Aorta (tissue), 5 donors: ENCODE measurements at regions not wholly inside any gene's neighbourhood (a gene's known extent, or its start where the extent isn't known, plus 50 kb on each side); places are given as distances from the start of the nearest gene placed in this dataset.

Experiments used
- ATAC-seq: fragments of 200-7000 bp; cut with Tn5 transposase; one replicate; pipeline ENCODE4 v1.9.1; 2022; ENCODE audit warnings: moderate library complexity; ENCODE audit not compliant: low FRiP score
- DNase-seq, 2 donors: peaks; one replicate each; pipeline ENCODE4 v3.0.0-alpha.2; 2020
- H3K27ac ChIP-seq, 2 donors: one replicate each; pipeline ENCODE4 v1.5.1; 2013; ENCODE audit warnings: low read length in 2 of 2, mild to moderate bottlenecking in 2 of 2, moderate library complexity in 2 of 2, control low read depth in 1 of 2, inconsistent platforms in 1 of 2, low read depth in 1 of 2
- H3K27me3 ChIP-seq, 2 donors: one replicate each; pipeline ENCODE4 v1.6.1; 2013; ENCODE audit warnings: control low read depth in 1 of 2, low read length in 1 of 2, mild to moderate bottlenecking in 1 of 2, moderate library complexity in 1 of 2; ENCODE audit not compliant: insufficient read depth in 2 of 2, control insufficient read depth in 1 of 2
- H3K36me3 ChIP-seq, 2 donors: one replicate each; pipeline ENCODE4 v1.6.1; 2013; ENCODE audit warnings: control low read depth in 1 of 2, low read length in 1 of 2, mild to moderate bottlenecking in 1 of 2; ENCODE audit not compliant: insufficient read depth in 2 of 2, control insufficient read depth in 1 of 2
- H3K4me1 ChIP-seq, 2 donors: one replicate each; pipeline ENCODE4 v1.6.1; 2013; ENCODE audit warnings: low read length in 2 of 2, control low read depth in 1 of 2, mild to moderate bottlenecking in 1 of 2, moderate library complexity in 1 of 2; ENCODE audit not compliant: insufficient read depth in 2 of 2, control insufficient read depth in 1 of 2
- H3K4me3 ChIP-seq, 2 donors: one replicate each; pipeline ENCODE4 v1.5.1; 2013; ENCODE audit warnings: low read length in 2 of 2, control low read depth in 1 of 2, mild to moderate bottlenecking in 1 of 2
- H3K9me3 ChIP-seq: one replicate; pipeline ENCODE4 v1.6.1; 2013; ENCODE audit warnings: mild to moderate bottlenecking, low read length; ENCODE audit not compliant: control insufficient read depth
- WGBS, 2 donors: extraction: QIAGEN DNeasy Blood & Tissue Kit; methylation state at CpG; one replicate each; pipeline ENCODE4 v1.1.7; 2013; 5-methylcytosine and 5-hydroxymethylcytosine counted together
- intact Hi-C, 2 donors: fragments of 100-400 bp; cut with DNase I; formaldehyde crosslinking; loops; one replicate each; pipeline versions ENCODE4 v1.14.2 to v1.15.0; 2022
- donor health status: healthy with polysubstance abuse.
- donor health status: Bipolar disorder and iron deficiency.
- donor health status: DM: no; HTN: no; CAD: no.
- donor health status: DM: no; HTN: no; CAD: no.
- donor health status: DM: yes; HTN: yes; CAD: no.

GRCh38 chr7:51521054-51521453, 204.4 kb upstream of the COBL start:
- Histone ChIP-seq H3K9me3 (no peaks in the 10 kb centered on the region), H3K4me3 (no peak overlapping the region), H3K4me1 (no peaks in the 10 kb centered on the region), H3K27me3 (no peaks in the 10 kb centered on the region), H3K36me3 (no peaks in the 10 kb centered on the region), H3K27ac (no peak overlapping the region)
- WGBS, 2 donors, result 43 to 45% methylated on average over 6 of the region's 6 CpGs
- DNase-seq (no peak), ATAC-seq (no peak)
- intact Hi-C loops, result no loop called here

DNA sequence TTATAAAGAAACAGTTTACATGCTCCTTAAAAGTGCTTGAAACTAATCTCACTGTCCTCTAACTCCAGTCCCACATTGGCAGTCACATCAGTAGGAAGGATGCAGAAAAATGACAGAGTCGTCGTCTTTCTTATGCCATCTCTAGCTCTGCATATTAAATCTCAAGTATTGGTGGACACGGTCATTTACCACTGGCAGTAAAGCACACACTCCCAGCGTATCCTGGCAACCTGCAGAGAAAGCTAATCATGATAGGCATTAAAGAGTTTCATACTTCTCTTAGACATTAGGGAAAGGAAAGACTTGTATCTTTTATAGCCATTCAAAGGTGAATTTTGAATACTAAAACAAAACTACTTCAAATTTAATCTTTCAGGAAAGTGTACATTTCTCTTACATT, 202.0 kb upstream of the COBL start:
- H3K36me3 ChIP-seq, result no peaks in the 10 kb centered on the region
- intact Hi-C loops, result no loop called here
- no peak overlapping the region for H3K4me3 ChIP-seq
- no peak for ATAC-seq
- DNase-seq, result no peak
- 79 to 84% methylated on average over 4 of the region's 4 CpGs for WGBS, 2 donors
- H3K27me3 ChIP-seq, result no peaks in the 10 kb centered on the region
- no peak overlapping the region for H3K27ac ChIP-seq
- no peaks in the 10 kb centered on the region for H3K9me3 ChIP-seq
- no peaks in the 10 kb centered on the region for H3K4me1 ChIP-seq

DNA sequence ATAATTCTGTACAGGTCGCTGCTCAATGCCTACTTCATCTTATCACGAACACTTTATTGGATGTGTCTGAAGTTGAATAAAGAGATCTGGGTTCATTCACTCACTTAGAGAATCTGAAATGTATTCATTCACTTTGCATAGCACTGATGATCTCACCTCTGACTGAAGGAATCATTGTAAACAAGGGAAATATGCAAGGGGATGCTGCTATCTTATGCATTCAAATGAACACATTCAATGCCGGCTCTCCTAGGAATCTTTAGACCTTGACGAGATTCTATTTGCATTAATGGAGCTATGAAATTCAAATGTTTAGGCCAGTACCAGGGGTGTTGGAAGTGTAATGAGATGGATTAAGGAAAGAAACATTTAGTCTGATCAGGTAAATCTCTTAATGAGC, 200.6 kb upstream of the COBL start:
- intact Hi-C loops, result no loop called here
- no peak for DNase-seq
- no peaks in the 10 kb centered on the region for H3K4me1 ChIP-seq
- H3K27ac ChIP-seq, result no peak overlapping the region
- ATAC-seq, result no peak
- no peaks in the 10 kb centered on the region for H3K9me3 ChIP-seq
- WGBS, 2 donors, result 71 to 75% methylated on average over 4 of the region's 4 CpGs
- no peaks in the 10 kb centered on the region for H3K36me3 ChIP-seq
- H3K27me3 ChIP-seq, result no peaks in the 10 kb centered on the region
- H3K4me3 ChIP-seq, result no peak overlapping the region

GRCh38 chr7:51501620-51502019, 185.0 kb upstream of the COBL start:
- Histone ChIP-seq H3K27ac (no peak overlapping the region), H3K27me3 (peaks cover 0 to 3% of the 10 kb centered on the region in 2 donors), H3K9me3 (peaks cover 2% of the 10 kb centered on the region), H3K4me3 (no peak overlapping the region), H3K4me1 (no peaks in the 10 kb centered on the region), H3K36me3 (no peaks in the 10 kb centered on the region)
- no peak for DNase-seq
- intact Hi-C loops, result no loop called here
- WGBS, 2 donors, result 63 to 66% methylated on average over 5 of the region's 5 CpGs
- no peak for ATAC-seq

GRCh38 chr7:51482976-51483375, 166.4 kb upstream of the COBL start:
- Histone ChIP-seq H3K27me3 (no peaks in the 10 kb centered on the region), H3K4me1 (no peaks in the 10 kb centered on the region), H3K4me3 (no peak overlapping the region), H3K36me3 (no peaks in the 10 kb centered on the region), H3K9me3 (no peaks in the 10 kb centered on the region), H3K27ac (no peak overlapping the region)
- intact Hi-C loops, result no loop called here
- 81 to 86% methylated on average over 2 of the region's 2 CpGs for WGBS, 2 donors
- ATAC-seq (no peak), DNase-seq (no peak)

- H3K9me3 ChIP-seq, result no peaks in the 10 kb centered on the region
- intact Hi-C loops, result no loop called here
- no peaks in the 10 kb centered on the region for H3K4me1 ChIP-seq
- ATAC-seq, result no peak
- H3K36me3 ChIP-seq, result no peaks in the 10 kb centered on the region
- DNase-seq, result no peak
- H3K27me3 ChIP-seq, result no peaks in the 10 kb centered on the region
- no peak overlapping the region for H3K27ac ChIP-seq
- H3K4me3 ChIP-seq, result no peak overlapping the region
- WGBS, 2 donors, result 83 to 87% methylated on average over 3 of the region's 3 CpGs
Measured at GRCh38 chr7:51481421-51481820, 164.8 kb upstream of the COBL start.

DNA sequence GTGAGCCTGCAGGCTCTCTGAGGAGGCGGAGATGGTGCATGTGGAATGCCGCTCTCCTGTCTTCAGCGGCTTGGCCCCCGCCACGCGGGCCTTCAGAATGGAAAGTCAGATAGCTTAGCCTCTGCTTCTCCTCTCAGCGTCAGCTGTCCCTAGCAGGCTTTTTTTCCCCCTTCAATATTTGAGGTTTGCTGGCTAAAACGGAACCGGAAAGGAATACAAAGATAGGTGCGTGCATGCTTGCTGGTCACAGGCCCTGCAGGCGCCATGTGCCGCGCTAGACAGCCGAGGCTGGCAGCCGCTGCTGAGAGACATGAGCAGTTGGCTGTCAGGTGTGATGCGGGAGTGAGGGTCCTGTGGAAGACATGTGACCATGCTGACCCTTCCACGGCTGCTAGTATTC, 161.2 kb upstream of the COBL start:
- DNase-seq (no peak), ATAC-seq (no peak)
- Histone ChIP-seq H3K9me3 (no peaks in the 10 kb centered on the region), H3K4me3 (no peak overlapping the region), H3K27me3 (no peaks in the 10 kb centered on the region), H3K27ac (no peak overlapping the region), H3K4me1 (no peaks in the 10 kb centered on the region), H3K36me3 (no peaks in the 10 kb centered on the region)
- 89 to 90% methylated on average over 17 of the region's 17 CpGs for WGBS, 2 donors
- intact Hi-C loops, result no loop called here

DNA sequence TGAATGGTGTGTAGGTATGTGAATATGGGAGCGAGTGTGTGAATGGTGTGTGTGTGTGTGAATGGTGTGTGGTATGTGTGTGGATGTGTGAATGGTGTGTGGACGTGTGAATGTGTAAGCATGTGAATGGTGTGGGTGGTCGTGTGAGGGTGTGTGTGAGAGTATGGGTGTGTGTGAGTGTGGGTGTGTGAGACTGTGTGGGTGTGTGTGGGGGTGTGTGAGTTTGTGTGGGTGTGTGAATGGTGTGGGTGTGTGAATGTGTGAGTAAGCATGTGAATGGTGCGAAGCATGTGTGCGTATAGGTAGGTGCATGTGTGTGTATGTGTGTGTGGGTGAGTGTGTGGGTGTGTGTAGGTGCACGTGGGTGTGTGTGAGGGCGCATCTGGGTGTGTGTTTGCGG, 160.7 kb upstream of the COBL start:
- H3K9me3 ChIP-seq, result no peaks in the 10 kb centered on the region
- H3K4me3 ChIP-seq, result no peak overlapping the region
- DNase-seq, result no peak
- no peaks in the 10 kb centered on the region for H3K36me3 ChIP-seq
- WGBS, 2 donors, result 86 to 96% methylated on average over 8 of the region's 8 CpGs
- no peak for ATAC-seq
- no peak overlapping the region for H3K27ac ChIP-seq
- no peaks in the 10 kb centered on the region for H3K27me3 ChIP-seq
- intact Hi-C loops, result no loop called here
- no peaks in the 10 kb centered on the region for H3K4me1 ChIP-seq

GRCh38 chr7:51476026-51476425, 159.4 kb upstream of the COBL start:
- 81 to 86% methylated on average over 13 of the region's 13 CpGs for WGBS, 2 donors
- no peak overlapping the region for H3K27ac ChIP-seq
- ATAC-seq (no peak), DNase-seq (no peak)
- no peaks in the 10 kb centered on the region for H3K4me1 ChIP-seq
- H3K27me3 ChIP-seq, result no peaks in the 10 kb centered on the region
- no peaks in the 10 kb centered on the region for H3K9me3 ChIP-seq
- H3K36me3 ChIP-seq, result no peaks in the 10 kb centered on the region
- no peak overlapping the region for H3K4me3 ChIP-seq
- intact Hi-C loops, result no loop called here
